Adrenal gland (tissue), 9 donors: ENCODE measurements at regions not wholly inside any gene's neighbourhood (a gene's known extent, or its start where the extent isn't known, plus 50 kb on each side); places are given as distances from the start of the nearest gene placed in this dataset.
"Not testable (repeated sequence)": the region's sequence is repeated elsewhere in the genome, so short reads cannot be mapped to it uniquely, and the experiment has no call there.

Experiments
- DNase-seq, 7 donors: peaks; one replicate each; pipeline ENCODE4 v3.0.0-alpha.2; 2019 to 2020
- H3K27ac ChIP-seq, 5 donors: fragments of 200-600 bp; sonication (generic) in 4 of 5; 1 replicate in 3 of 5; 2 replicates in 2 of 5; pipeline versions ENCODE4 v1.5.1 to v1.8.0; 2016 to 2020; ENCODE audit warnings: mild to moderate bottlenecking in 1 of 5
- H3K27me3 ChIP-seq: fragments of 200-600 bp; 2 replicates; pipeline ENCODE4 v1.8.0; 2021
- H3K36me3 ChIP-seq, 2 donors: fragments of 200-600 bp; replicated peaks in 1 of 2; 1 replicate in 1 of 2; 2 replicates in 1 of 2; pipeline versions ENCODE4 v1.5.1 to v1.8.0; 2018 to 2022
- H3K4me1 ChIP-seq, 2 donors: fragments of 200-600 bp; replicated peaks in 1 of 2; 1 replicate in 1 of 2; 2 replicates in 1 of 2; pipeline versions ENCODE4 v1.5.1 to v1.8.0; 2018 to 2021
- H3K4me3 ChIP-seq, 4 donors: fragments of 200-600 bp; sonication (generic) in 3 of 4; one replicate each; pipeline ENCODE4 v1.5.1; 2016 to 2018
- H3K9me3 ChIP-seq, 3 donors: fragments of 200-600 bp; sonication (generic) in 1 of 3; replicated peaks in 1 of 3; 1 replicate in 2 of 3; 2 replicates in 1 of 3; pipeline versions ENCODE4 v1.5.1 to v1.8.0; 2016 to 2021
- CTCF ChIP-seq, 6 experiments: fragments of 450-650 bp in 4 of 6; fragments of 200-600 bp in 2 of 6; sonication (generic) in 1 of 6; IDR thresholded peaks; 1 replicate in 5 of 6; 2 replicates in 1 of 6; pipeline versions ENCODE4 v1.5.1 to v1.8.0; 2016 to 2021; ENCODE audit warnings: antibody characterized with exemption in 6 of 6, mild to moderate bottlenecking in 2 of 6, moderate library complexity in 1 of 6
- POLR2A ChIP-seq, 2 donors: fragments of 450-650 bp; IDR thresholded peaks; one replicate each; pipeline ENCODE4 v1.6.1; 2017; ENCODE audit warnings: antibody characterized with exemption in 2 of 2, mild to moderate bottlenecking in 2 of 2, moderate library complexity in 1 of 2
- WGBS, 4 donors: extraction: QIAGEN DNeasy Blood & Tissue Kit in 2 of 4; methylation state at CpG; one replicate each; pipeline versions ENCODE4 v1.1.5 to v1.1.7; 2013 to 2017; 5-methylcytosine and 5-hydroxymethylcytosine counted together
- intact Hi-C, 2 donors: fragments of 100-400 bp; cut with DNase I; formaldehyde crosslinking; loops; one replicate each; pipeline versions ENCODE4 v1.14.1 to v1.15.0; 2022 to 2023
- donor health status: healthy with polysubstance abuse.
- donor health status: Bipolar disorder and iron deficiency.
- donor health status: DM: yes; HTN: yes; CAD: no.
- donor health status: DM: no; HTN: no; CAD: no.
- donor health status: DM: no; HTN: no; CAD: no.

GRCh38 chr9:14992081-14992480 lies 81.9 kb upstream of the FREM1 start:
- H3K4me1 ChIP-seq, result peaks cover 7 to 10% of the 10 kb centered on the region in 2 donors
- no peak overlapping the region for H3K4me3 ChIP-seq
- DNase-seq, result no peak
- TF ChIP-seq CTCF (IDR thresholded peaks at IDR 0.05) (no peak), POLR2A (IDR thresholded peaks at IDR 0.05) (no peak)
- intact Hi-C loops, result no loop called here
- 87 to 93% (median 89%) methylated on average over 9 of the region's 9 CpGs for WGBS, 4 donors
- H3K27ac ChIP-seq, result no peak overlapping the region
- no peaks in the 10 kb centered on the region for H3K27me3 ChIP-seq
- no peaks in the 10 kb centered on the region for H3K36me3 ChIP-seq
- no peaks in the 10 kb centered on the region for H3K9me3 ChIP-seq

- H3K36me3 ChIP-seq, H3K27me3 ChIP-seq, H3K27ac ChIP-seq, H3K4me1 ChIP-seq, intact Hi-C loops, DNase-seq, H3K4me3 ChIP-seq, H3K9me3 ChIP-seq: not testable (repeated sequence)
- WGBS, 4 donors, result 73 to 84% (median 80%) methylated on average over 6 of the region's 6 CpGs
Observed at GRCh38 chr9:14990647-14991046, 80.4 kb upstream of the FREM1 start.

- no peaks in the 10 kb centered on the region for H3K36me3 ChIP-seq
- no peaks in the 10 kb centered on the region for H3K27me3 ChIP-seq
- intact Hi-C loops, result no loop called here
- H3K9me3 ChIP-seq, result no peaks in the 10 kb centered on the region
- H3K4me3 ChIP-seq, result no peak overlapping the region
- WGBS, 4 donors, result 91 to 94% (median 92%) methylated on average over 5 of the region's 5 CpGs
- peaks cover 7 to 10% of the 10 kb centered on the region in 2 donors for H3K4me1 ChIP-seq
- no peak for TF ChIP-seq POLR2A (IDR thresholded peaks at IDR 0.05)
- no peak for TF ChIP-seq CTCF (IDR thresholded peaks at IDR 0.05)
- H3K27ac ChIP-seq, result no peak overlapping the region
- no peak for DNase-seq
Observed at GRCh38 chr9:14989811-14990210, 79.6 kb upstream of the FREM1 start.

GRCh38 chr9:14989336-14989735 lies 79.1 kb upstream of the FREM1 start:
- H3K9me3 ChIP-seq, H3K27ac ChIP-seq, intact Hi-C loops, H3K27me3 ChIP-seq, H3K36me3 ChIP-seq, DNase-seq, H3K4me3 ChIP-seq, H3K4me1 ChIP-seq: not testable (repeated sequence)
- WGBS, 4 donors, result 87 to 93% (median 91%) methylated on average over 7 of the region's 7 CpGs

- intact Hi-C loops, result no loop called here
- TF ChIP-seq CTCF (IDR thresholded peaks at IDR 0.05) (no peak), POLR2A (IDR thresholded peaks at IDR 0.05) (no peak)
- WGBS, 4 donors, result 88 to 100% (median 93%) methylated on average over 1 of the region's 1 CpG
- Histone ChIP-seq H3K27ac (no peak overlapping the region), H3K27me3 (no peaks in the 10 kb centered on the region), H3K4me1 (peaks cover 0 to 2% of the 10 kb centered on the region in 2 donors), H3K4me3 (no peak overlapping the region), H3K36me3 (no peaks in the 10 kb centered on the region), H3K9me3 (no peaks in the 10 kb centered on the region)
- no peak for DNase-seq
Observed at GRCh38 chr9:14987858-14988257, 77.6 kb upstream of the FREM1 start.
